ENCODE measurements at regions not wholly inside any gene's neighbourhood (a gene's known extent, or its start where the extent isn't known, plus 50 kb on each side); places are given as distances from the start of the nearest gene placed in this dataset.

DNA sequence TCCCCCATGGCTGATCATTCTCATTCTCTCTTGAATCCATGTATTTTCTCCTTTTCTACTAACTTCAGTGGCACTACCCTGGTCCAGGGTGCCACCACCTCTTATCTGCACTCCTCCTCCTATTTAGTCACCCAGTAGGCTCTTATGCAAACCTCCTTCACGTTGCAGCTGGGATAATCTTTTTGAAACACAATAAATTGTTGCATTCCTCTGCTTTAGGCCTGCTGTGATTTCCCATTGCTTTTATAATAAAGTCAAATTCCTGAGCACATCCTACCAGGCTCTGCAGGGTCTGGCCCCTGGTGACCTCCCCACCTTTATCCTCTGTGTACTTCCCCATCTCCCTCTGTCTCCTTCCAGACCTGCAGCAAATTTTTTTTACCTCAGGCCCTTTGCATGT is 112.7 kb upstream of the KIAA1217 start:
- TF ChIP-seq TEAD4 (IDR thresholded peaks at IDR 0.05) (0 out of 2 replicates have a peak, but pooled peaks have one; percentile 22), EP300 (IDR thresholded peaks at IDR 0.05; ENCODE audit: borderline replicate concordance) (peak; percentile 18; the same call in 1 of the 2 replicates), EGR1 (IDR thresholded peaks at IDR 0.05) (no peak), CEBPB (IDR thresholded peaks at IDR 0.05) (no peak), USF1 (IDR thresholded peaks at IDR 0.05) (no peak), NFIC (IDR thresholded peaks at IDR 0.05) (no peak), ZBTB7A (IDR thresholded peaks at IDR 0.05; ENCODE audit: low read depth) (no peak), FOXM1 (IDR thresholded peaks at IDR 0.05; ENCODE audit: borderline replicate concordance, low read depth) (no peak), RAD21 (IDR thresholded peaks at IDR 0.05; ENCODE audit: low read depth) (no peak)

DNA sequence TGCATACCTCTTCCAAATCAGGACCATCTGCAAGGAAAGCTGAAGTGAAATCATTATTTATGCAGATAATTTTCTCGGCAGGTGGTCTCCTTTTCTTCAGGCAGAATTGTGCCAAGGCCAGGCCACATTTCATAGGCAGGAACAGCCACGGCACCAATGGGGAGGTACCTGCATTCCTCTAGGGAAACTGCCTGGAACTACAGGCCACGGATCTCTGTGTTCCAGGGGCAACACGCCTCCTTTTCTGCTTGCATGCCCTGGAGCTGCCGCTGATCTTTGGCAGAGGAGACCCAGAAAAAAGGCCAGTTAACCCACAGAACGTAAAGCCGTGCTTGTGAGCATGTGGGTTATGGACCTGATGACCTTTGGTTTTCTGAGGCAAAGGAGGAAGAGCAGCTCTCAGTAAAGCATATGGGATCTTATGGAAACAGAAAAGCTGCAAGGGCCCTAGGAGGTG is 111.2 kb upstream of the KIAA1217 start:
- TF ChIP-seq FOXM1 (IDR thresholded peaks at IDR 0.05; ENCODE audit: borderline replicate concordance, low read depth), result peak; percentile 85
- peak; percentile 92 for TF ChIP-seq NFIC (IDR thresholded peaks at IDR 0.05)
- no peak for TF ChIP-seq CREB1 (IDR thresholded peaks at IDR 0.05; ENCODE audit: low read depth)
- TF ChIP-seq ZBTB7A (IDR thresholded peaks at IDR 0.05; ENCODE audit: low read depth), result no peak
- TF ChIP-seq TAF1 (IDR thresholded peaks at IDR 0.05; ENCODE audit: low read depth), result no peak
- TF ChIP-seq TEAD4 (IDR thresholded peaks at IDR 0.05), result peak; percentile 95
- TF ChIP-seq, protein P1, sequence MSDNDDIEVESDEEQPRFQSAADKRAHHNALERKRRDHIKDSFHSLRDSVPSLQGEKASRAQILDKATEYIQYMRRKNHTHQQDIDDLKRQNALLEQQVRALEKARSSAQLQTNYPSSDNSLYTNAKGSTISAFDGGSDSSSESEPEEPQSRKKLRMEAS (IDR thresholded peaks at IDR 0.05), result peak; percentile 50
- TF ChIP-seq EP300 (IDR thresholded peaks at IDR 0.05; ENCODE audit: borderline replicate concordance), result peak; percentile 89
- TF ChIP-seq EGR1 (IDR thresholded peaks at IDR 0.05), result no peak
- peak; percentile 45 for TF ChIP-seq CEBPB (IDR thresholded peaks at IDR 0.05)
- no peak for TF ChIP-seq USF1 (IDR thresholded peaks at IDR 0.05)
- peak; percentile 18; the same call in 1 of the 2 replicates for TF ChIP-seq RAD21 (IDR thresholded peaks at IDR 0.05; ENCODE audit: low read depth)
- TF ChIP-seq YY1 (IDR thresholded peaks at IDR 0.05; ENCODE audit: low read depth), result no peak
- TF ChIP-seq TCF12 (IDR thresholded peaks at IDR 0.05; ENCODE audit: low read depth), result peak; percentile 93
- no peak for TF ChIP-seq REST (IDR thresholded peaks at IDR 0.05; ENCODE audit: low read depth)

DNA sequence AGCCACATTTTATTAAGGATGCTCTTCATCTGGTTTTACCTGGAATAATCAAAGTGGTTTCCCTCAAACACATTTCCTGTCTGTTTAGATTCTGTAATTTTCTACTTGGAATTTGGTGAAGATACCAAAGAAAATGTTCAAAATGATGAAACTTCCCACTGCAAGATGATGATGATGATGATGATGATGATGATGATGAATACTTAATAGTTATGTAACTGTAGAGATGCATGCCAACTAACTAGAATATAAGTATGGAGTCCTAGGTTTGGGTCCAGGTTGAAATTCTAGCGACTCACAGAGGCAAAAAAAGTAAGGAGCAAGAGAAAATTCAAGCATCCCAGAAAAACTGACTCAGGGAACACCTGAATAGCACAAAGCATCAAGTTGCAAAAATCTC is 104.0 kb upstream of the KIAA1217 start:
- TF ChIP-seq CREB1 (IDR thresholded peaks at IDR 0.05; ENCODE audit: low read depth) (no peak), TEAD4 (IDR thresholded peaks at IDR 0.05) (no peak), ZBTB7A (IDR thresholded peaks at IDR 0.05; ENCODE audit: low read depth) (no peak), EP300 (IDR thresholded peaks at IDR 0.05; ENCODE audit: borderline replicate concordance) (no peak), TCF12 (IDR thresholded peaks at IDR 0.05; ENCODE audit: low read depth) (no peak), EGR1 (IDR thresholded peaks at IDR 0.05) (no peak), REST (IDR thresholded peaks at IDR 0.05; ENCODE audit: low read depth) (no peak), RAD21 (IDR thresholded peaks at IDR 0.05; ENCODE audit: low read depth) (no peak), YY1 (IDR thresholded peaks at IDR 0.05; ENCODE audit: low read depth) (no peak), CEBPB (IDR thresholded peaks at IDR 0.05) (no peak), FOXM1 (IDR thresholded peaks at IDR 0.05; ENCODE audit: borderline replicate concordance, low read depth) (no peak), USF1 (IDR thresholded peaks at IDR 0.05) (no peak), TAF1 (IDR thresholded peaks at IDR 0.05; ENCODE audit: low read depth) (no peak), NFIC (IDR thresholded peaks at IDR 0.05) (no peak)

DNA sequence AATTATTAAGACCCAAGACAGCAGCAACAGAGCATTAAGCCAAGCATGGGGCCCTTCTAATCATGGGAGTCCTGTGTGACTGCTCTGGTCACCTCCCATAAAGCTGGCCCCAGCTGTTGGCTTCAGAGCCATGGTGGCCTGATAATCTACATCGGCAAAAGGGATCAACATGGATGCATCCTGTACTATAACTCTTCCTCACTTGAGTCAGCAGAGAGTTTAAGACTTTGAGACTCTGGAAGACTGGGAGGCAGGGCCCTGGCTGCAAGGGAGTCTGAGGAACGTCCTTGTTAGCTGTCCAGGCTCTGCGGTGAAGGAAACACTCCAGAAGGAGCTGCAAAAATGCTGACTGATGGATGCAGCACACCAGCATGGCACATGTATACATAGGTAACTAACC is 95.0 kb upstream of the KIAA1217 start:
- TF ChIP-seq EP300 (IDR thresholded peaks at IDR 0.05; ENCODE audit: borderline replicate concordance) (no peak), USF1 (IDR thresholded peaks at IDR 0.05) (no peak), REST (IDR thresholded peaks at IDR 0.05; ENCODE audit: low read depth) (no peak), ZBTB7A (IDR thresholded peaks at IDR 0.05; ENCODE audit: low read depth) (no peak), NFIC (IDR thresholded peaks at IDR 0.05) (no peak), CREB1 (IDR thresholded peaks at IDR 0.05; ENCODE audit: low read depth) (no peak), TEAD4 (IDR thresholded peaks at IDR 0.05) (no peak), FOXM1 (IDR thresholded peaks at IDR 0.05; ENCODE audit: borderline replicate concordance, low read depth) (no peak), YY1 (IDR thresholded peaks at IDR 0.05; ENCODE audit: low read depth) (no peak)
- TF ChIP-seq, protein P1 (IDR thresholded peaks at IDR 0.05), result no peak

All from Ishikawa (cell line).